AG04449 (cell line): ENCODE measurements at regions not wholly inside any gene's neighbourhood (a gene's known extent, or its start where the extent isn't known, plus 50 kb on each side); places are given as distances from the start of the nearest gene placed in this dataset.

Source experiments
- CTCF ChIA-PET: fragments of 350-600 bp; formaldehyde crosslinking; extraction: SDS; loops from one replicate; lab custom pipeline; 2021; ENCODE audit warnings: antibody characterized with exemption; lab: Yijun Ruan, JAX
- POLR2A ChIA-PET: fragments of 400-600, 350-600 bp; formaldehyde crosslinking; extraction: SDS; loops from one replicate; lab custom pipeline; 2020; ENCODE audit warnings: antibody characterized with exemption, inconsistent platforms; lab: Yijun Ruan, JAX
- DNase-seq: peaks from one replicate; pipeline ENCODE4 v3.0.0-alpha.2; 2010; ENCODE audit warnings: low read depth, low spot score
- H3K4me3 ChIP-seq: 2 replicates; pipeline ENCODE4 v1.5.1; 2011; ENCODE audit warnings: low read depth, mild to moderate bottlenecking, control low read depth, low read length
- TF ChIP-seq, protein P1 (sequence below): IDR thresholded peaks from one replicate; pipeline ENCODE4 v1.5.1; 2011; ENCODE audit warnings: mild to moderate bottlenecking, moderate library complexity, low read length, control low read depth, inconsistent platforms; ENCODE audit not compliant: insufficient read depth; ENCODE audit errors: missing control alignments

DNA sequence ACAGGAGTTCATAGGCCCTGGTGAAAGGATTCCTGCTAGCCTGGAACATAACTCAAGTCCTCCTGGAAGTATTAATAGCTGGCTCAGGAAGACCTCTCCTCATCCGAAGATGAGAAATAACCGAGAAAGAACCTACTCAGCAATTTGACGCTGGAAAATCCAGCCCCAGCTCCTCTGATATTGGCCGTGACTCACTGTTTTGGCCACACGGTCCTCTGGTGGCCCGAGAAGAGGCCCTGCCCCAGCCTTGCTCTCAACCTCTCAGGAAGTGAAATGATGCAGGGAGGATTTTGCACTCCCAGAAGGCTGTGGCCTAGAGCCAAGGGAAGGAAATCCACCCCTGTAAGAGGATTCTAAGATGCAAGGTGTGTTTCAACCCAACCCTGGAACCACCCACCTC lies 121.6 kb downstream of the MTPAP start:
- TF ChIP-seq, protein P1, sequence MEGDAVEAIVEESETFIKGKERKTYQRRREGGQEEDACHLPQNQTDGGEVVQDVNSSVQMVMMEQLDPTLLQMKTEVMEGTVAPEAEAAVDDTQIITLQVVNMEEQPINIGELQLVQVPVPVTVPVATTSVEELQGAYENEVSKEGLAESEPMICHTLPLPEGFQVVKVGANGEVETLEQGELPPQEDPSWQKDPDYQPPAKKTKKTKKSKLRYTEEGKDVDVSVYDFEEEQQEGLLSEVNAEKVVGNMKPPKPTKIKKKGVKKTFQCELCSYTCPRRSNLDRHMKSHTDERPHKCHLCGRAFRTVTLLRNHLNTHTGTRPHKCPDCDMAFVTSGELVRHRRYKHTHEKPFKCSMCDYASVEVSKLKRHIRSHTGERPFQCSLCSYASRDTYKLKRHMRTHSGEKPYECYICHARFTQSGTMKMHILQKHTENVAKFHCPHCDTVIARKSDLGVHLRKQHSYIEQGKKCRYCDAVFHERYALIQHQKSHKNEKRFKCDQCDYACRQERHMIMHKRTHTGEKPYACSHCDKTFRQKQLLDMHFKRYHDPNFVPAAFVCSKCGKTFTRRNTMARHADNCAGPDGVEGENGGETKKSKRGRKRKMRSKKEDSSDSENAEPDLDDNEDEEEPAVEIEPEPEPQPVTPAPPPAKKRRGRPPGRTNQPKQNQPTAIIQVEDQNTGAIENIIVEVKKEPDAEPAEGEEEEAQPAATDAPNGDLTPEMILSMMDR, result no peak
- POLR2A ChIA-PET, result no interaction called here
- DNase-seq, result no peak
- H3K4me3 ChIP-seq, result no peak overlapping the region
- CTCF ChIA-PET, result interaction anchor here (0.7 to 1.4 kb wide), 3 partner anchors 9 to 16 kb away, joined by 3 to 8 read pairs (median 3); no protein-coding TSS in a partner anchor

DNA sequence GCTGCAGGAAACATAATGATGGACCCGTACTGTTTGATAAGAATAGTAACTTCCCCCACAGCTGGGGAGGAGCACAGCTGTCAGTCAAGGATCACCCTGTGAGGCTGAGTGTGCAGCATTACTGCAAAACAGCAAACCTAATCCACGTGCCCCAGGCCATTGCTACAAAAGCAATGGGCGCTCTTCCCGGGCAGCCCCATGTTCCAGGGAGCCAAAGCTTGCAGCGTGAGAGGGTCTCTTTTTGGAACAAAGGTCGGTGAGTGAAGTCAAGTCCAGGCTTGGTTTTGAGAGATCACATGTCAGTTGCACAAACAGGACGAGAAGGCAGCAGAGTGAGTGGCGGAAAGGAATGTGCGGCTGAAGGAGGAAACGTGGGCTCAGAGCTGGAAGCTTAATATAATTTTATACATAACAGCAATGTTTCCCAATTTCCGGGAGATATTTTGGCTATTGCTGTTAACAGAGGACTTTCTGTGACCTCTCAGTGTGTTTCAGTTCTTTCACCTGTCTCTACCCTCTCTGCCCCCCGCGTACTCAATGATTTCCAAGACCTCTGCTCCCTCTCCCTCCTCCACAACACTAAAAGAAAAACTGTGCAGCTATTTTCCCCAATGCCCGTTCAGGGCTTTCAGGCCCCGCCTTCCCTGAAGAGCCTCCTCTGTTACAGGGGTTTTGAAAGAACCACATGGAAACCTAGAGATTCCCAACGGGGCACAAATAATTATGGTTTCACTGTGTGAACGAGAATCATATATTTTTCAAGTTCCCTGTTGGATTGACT lies 128.9 kb downstream of the MTPAP start:
- TF ChIP-seq, protein P1, result no peak
- no peak for DNase-seq
- H3K4me3 ChIP-seq, result no peak overlapping the region
- ChIA-PET CTCF (interaction anchor here (1.3 to 1.5 kb wide), 2 partner anchors 21 to 34 kb away, joined by 4 to 5 read pairs; no protein-coding TSS in a partner anchor), POLR2A (interaction anchor here (0.8 kb wide), 1 partner anchor 38 kb away, joined by 4 read pairs; no protein-coding TSS in a partner anchor)

DNA sequence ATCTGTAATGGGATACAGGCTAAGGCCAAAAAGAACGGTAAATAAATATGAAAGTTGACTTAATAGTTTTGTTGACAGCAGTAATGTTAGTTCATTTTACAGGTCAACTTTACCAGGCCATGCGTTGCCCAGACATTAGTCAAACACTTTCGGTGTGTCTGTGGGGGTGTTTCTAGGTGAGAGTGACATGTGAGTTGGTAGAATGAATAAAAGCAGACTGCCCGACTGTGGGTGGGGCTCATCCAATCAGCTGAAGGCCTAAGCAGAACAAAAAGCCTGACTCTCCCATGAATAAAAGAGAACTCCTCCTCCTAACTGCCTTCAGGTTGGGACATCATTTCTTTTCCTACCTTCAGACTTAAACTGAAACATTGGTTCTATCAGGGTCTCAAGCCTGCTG lies 132.3 kb downstream of the MTPAP start:
- CTCF ChIA-PET, result interaction anchor here (1.2 kb wide), 1 partner anchor 218 kb away, joined by 4 read pairs; no protein-coding TSS in a partner anchor
- POLR2A ChIA-PET, result no interaction called here
- DNase-seq, result no peak

DNA sequence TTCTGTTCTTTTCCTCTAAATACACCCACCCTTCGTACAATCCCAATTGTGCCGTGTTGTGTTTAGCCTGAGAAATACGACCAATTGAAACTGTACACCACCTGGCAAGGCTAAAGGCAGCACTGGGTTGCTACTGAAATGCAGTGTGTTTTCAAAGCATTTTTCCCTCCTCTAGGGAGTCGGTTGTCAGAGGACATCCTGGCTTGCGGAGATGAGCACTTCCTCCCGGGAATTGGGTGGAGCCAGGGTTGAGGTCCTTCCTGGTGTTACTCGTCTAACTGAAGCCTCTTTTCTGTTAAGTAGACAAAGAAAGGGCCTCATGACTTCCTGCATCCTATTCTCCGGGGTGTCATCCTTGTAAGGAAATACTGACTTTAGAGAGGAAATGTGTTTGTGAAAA lies 133.5 kb downstream of the MTPAP start:
- no peak for DNase-seq
- TF ChIP-seq, protein P1, result no peak
- H3K4me3 ChIP-seq, result no peak overlapping the region
- CTCF ChIA-PET, result interaction anchor here (1.2 to 1.4 kb wide), 3 partner anchors 27 to 375 kb away, joined by 3 to 4 read pairs (median 3); no protein-coding TSS in a partner anchor
- POLR2A ChIA-PET, result no interaction called here

More for the DNA sequence above, 132.3 kb downstream of the MTPAP start:
- TF ChIP-seq, protein P1, result no peak
- H3K4me3 ChIP-seq, result no peak overlapping the region

DNA sequence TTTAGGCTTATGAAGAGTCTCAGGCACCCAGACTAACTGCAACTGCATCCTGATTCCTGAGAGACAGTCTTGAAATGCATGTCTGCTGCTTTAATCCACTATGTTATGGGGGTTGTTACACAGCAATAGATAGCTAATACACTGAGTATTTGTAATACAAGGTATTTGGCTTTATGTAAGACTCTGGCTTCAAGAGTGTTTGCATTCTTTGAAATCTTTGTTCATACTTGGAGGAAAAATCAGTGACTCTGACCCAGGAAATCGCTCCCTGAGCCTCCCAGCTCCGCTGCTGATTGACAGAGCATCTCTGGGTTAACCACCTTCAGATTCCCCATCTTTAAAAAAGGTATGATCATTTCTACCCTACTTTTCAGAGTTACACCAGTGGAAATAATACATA lies 133.9 kb downstream of the MTPAP start:
- ChIA-PET POLR2A (no interaction called here), CTCF (interaction anchor here (1.2 to 1.4 kb wide), 2 partner anchors 27 to 376 kb away, joined by 3 read pairs; no protein-coding TSS in a partner anchor)
- no peak for DNase-seq
- TF ChIP-seq, protein P1, result no peak
- no peak overlapping the region for H3K4me3 ChIP-seq

DNA sequence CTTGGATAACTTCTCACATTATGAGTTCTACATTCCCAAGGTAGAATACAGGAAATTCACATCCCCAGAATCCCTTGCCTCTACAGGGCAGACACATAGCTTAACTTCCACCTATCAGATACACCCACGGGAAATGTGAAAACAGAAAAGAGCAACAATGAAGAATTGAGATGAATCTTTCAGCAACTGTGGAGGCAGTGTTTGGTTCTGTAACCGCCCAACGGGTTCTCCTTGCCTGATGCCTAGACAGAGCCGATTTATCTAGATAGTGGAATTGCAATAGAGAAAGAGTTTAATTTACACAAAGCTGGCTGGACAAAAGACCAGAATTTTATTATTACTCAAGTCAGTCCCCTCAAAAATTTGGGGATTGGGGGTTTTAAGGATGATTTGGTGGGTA lies 138.8 kb downstream of the MTPAP start:
- ChIA-PET CTCF (interaction anchor here (1.4 kb wide), 1 partner anchor 207 kb away, joined by 3 read pairs; no protein-coding TSS in a partner anchor), POLR2A (no interaction called here)
- no peak overlapping the region for H3K4me3 ChIP-seq
- TF ChIP-seq, protein P1, result no peak
- no peak for DNase-seq
